ENCODE measurements at regions not wholly inside any gene's neighbourhood (a gene's known extent, or its start where the extent isn't known, plus 50 kb on each side); places are given as distances from the start of the nearest gene placed in this dataset.
A peak's percentile ranks its signal among the peaks of the same experiment; 100 is the strongest.
"Not testable (repeated sequence)": the region's sequence is repeated elsewhere in the genome, so short reads cannot be mapped to it uniquely, and the experiment has no call there.

- no peak for DNase-seq
Measured at GRCh38 chr4:111941957-111942356, 203.3 kb upstream of the FAM241A start.

- peak; percentile 8 for DNase-seq
Measured at GRCh38 chr4:111943796-111944203, 201.5 kb upstream of the FAM241A start.

GRCh38 chr4:111945014-111945413, 200.2 kb upstream of the FAM241A start:
- no peak for DNase-seq

- DNase-seq = no peak
Measured at GRCh38 chr4:111946800-111947199, 198.5 kb upstream of the FAM241A start.

GRCh38 chr4:111952688-111953087, 192.6 kb upstream of the FAM241A start:
- no peak for DNase-seq

- DNase-seq = no peak
Measured at GRCh38 chr4:111954550-111954949, 190.7 kb upstream of the FAM241A start.

- no peak for DNase-seq
Measured at GRCh38 chr4:111955001-111955400, 190.3 kb upstream of the FAM241A start.

- no peak for DNase-seq
Measured at GRCh38 chr4:111957116-111957515, 188.1 kb upstream of the FAM241A start.

- DNase-seq = no peak
Measured at GRCh38 chr4:111957997-111958396, 187.3 kb upstream of the FAM241A start.

- no peak for DNase-seq
Measured at GRCh38 chr4:111959222-111959621, 186.0 kb upstream of the FAM241A start.

- DNase-seq = no peak
Measured at GRCh38 chr4:111960241-111960667, 185.0 kb upstream of the FAM241A start.

GRCh38 chr4:111961026-111961425, 184.2 kb upstream of the FAM241A start:
- not testable (repeated sequence) for DNase-seq

GRCh38 chr4:111961809-111962208, 183.4 kb upstream of the FAM241A start:
- DNase-seq = no peak

GRCh38 chr4:111963158-111963700, 182.0 kb upstream of the FAM241A start:
- DNase-seq = no peak

GRCh38 chr4:111977419-111977965, 167.8 kb upstream of the FAM241A start:
- DNase-seq = no peak

- no peak for DNase-seq
Measured at GRCh38 chr4:111979921-111980320, 165.3 kb upstream of the FAM241A start.

- DNase-seq = no peak
Measured at GRCh38 chr4:111982089-111982488, 163.2 kb upstream of the FAM241A start.

- DNase-seq = no peak
Measured at GRCh38 chr4:111984169-111984819, 161.0 kb upstream of the FAM241A start.

- DNase-seq = no peak
Measured at GRCh38 chr4:111985426-111985825, 159.8 kb upstream of the FAM241A start.

- no peak for DNase-seq
Measured at GRCh38 chr4:111986095-111986494, 159.2 kb upstream of the FAM241A start.

GRCh38 chr4:111988514-111988913, 156.7 kb upstream of the FAM241A start:
- no peak for DNase-seq

- no peak for DNase-seq
Measured at GRCh38 chr4:111989817-111990216, 155.4 kb upstream of the FAM241A start.

- no peak for DNase-seq
Measured at GRCh38 chr4:111991163-111991562, 154.1 kb upstream of the FAM241A start.

GRCh38 chr4:111991797-111992196, 153.5 kb upstream of the FAM241A start:
- no peak for DNase-seq
